ENCODE measurements at regions not wholly inside any gene's neighbourhood (a gene's known extent, or its start where the extent isn't known, plus 50 kb on each side); places are given as distances from the start of the nearest gene placed in this dataset.

GRCh38 chr9:87149799-87150198 is 202.5 kb upstream of the GAS1 start:
- intact Hi-C loops (cut with micrococcal nuclease): loop anchor here (2.0 to 5.0 kb wide), 2 partner anchors 203 to 1207 kb away; partner anchors contain the start of genes GAS1 and NAA35
- Histone ChIP-seq H4K20me1 (replicated peaks; ENCODE audit: control insufficient read depth, extremely low read depth, insufficient read depth, low read length) (no peaks in the 10 kb centered on the region), H3K4me3 (replicated peaks in 1 of 3; ENCODE audit: insufficient read depth in 1 of 3, low read depth in 1 of 3, low read length in 3 of 3) (no peak overlapping the region), H3K4me2 (ENCODE audit: insufficient read depth, low read length) (no peak overlapping the region), H3K27me3 (ENCODE audit: control insufficient read depth in 2 of 2, insufficient read depth in 2 of 2, low read length in 2 of 2) (no peaks in the 10 kb centered on the region), H3K79me2 (ENCODE audit: control insufficient read depth, insufficient read depth, low read length) (no peaks in the 10 kb centered on the region), H3K9me3 (replicated peaks; ENCODE audit: control insufficient read depth, insufficient read depth, low read length) (no peaks in the 10 kb centered on the region), H3K27ac (ENCODE audit: insufficient read depth, low read depth, low read length) (no peak overlapping the region), H3K4me1 (ENCODE audit: control insufficient read depth, extremely low read depth, insufficient read depth, low read length) (peaks cover 3% of the 10 kb centered on the region), H2AFZ (ENCODE audit: low read depth, low read length) (no peak overlapping the region), H3K36me3 (ENCODE audit: control insufficient read depth in 2 of 2, extremely low read depth in 1 of 2, insufficient read depth in 2 of 2, low read length in 2 of 2) (no peaks in the 10 kb centered on the region), H3K9ac (replicated peaks; ENCODE audit: extremely low read depth, insufficient read depth, low read length) (no peak overlapping the region), H3K9me1 (replicated peaks; ENCODE audit: control insufficient read depth, extremely low read depth, insufficient read depth, low read length) (no peaks in the 10 kb centered on the region)
- CTCF ChIA-PET: no interaction called here
- no TSS peak for BruUV-seq (replicated peaks)
- DNase-seq (ENCODE audit: low read depth, low spot score) (no peak), FAIRE-seq (no peak)
- TF ChIP-seq EZH2 (IDR thresholded peaks at IDR 0.05; ENCODE audit: borderline replicate concordance, low read depth, low read length, severe bottlenecking) (no peak), POLR2A (IDR thresholded peaks at IDR 0.05; ENCODE audit: low read depth, low read length) (no peak), MAX (IDR thresholded peaks at IDR 0.05; ENCODE audit: insufficient read depth, insufficient read length) (no peak), FOS (IDR thresholded peaks at IDR 0.05; ENCODE audit: borderline replicate concordance, insufficient read depth, low read length) (no peak), MYC (IDR thresholded peaks at IDR 0.05; ENCODE audit: low read depth, low read length) (no peak), CTCF (IDR thresholded peaks at IDR 0.05; ENCODE audit: extremely low read depth in 1 of 2, insufficient read depth in 1 of 2, low read depth in 1 of 2, low read length in 2 of 2) (no peak), JUN (IDR thresholded peaks at IDR 0.05; ENCODE audit: borderline replicate concordance, insufficient read depth, insufficient read length, low read depth) (no peak), GATA2 (IDR thresholded peaks at IDR 0.05; ENCODE audit: insufficient read depth, insufficient read length, low read depth, low read length) (no peak), POLR2AphosphoS5 (IDR thresholded peaks at IDR 0.05; ENCODE audit: insufficient read depth, low read depth, low read length) (no peak)
- POLR2A ChIA-PET: no interaction called here
- dilution Hi-C loops (cut with MboI; ENCODE audit: extremely low pct_ligation_motif_present, low sequenced_read_pairs): no loop called here

Data from endothelial cell of umbilical vein (primary cell).